OCI-LY7 (cell line): ENCODE measurements at regions not wholly inside any gene's neighbourhood (a gene's known extent, or its start where the extent isn't known, plus 50 kb on each side); places are given as distances from the start of the nearest gene placed in this dataset.

Source experiments
- BruUV-seq: library from RNA; stranded (reverse); fragments of 400-500 nt; replicated peaks from 2 replicates; lab custom pipeline; 2021; lab: Mats Ljungman, UMichigan
- CTCF ChIA-PET: fragments of 300-600 bp; sonication (Branson Sonifier 250); formaldehyde crosslinking; loops from one replicate; lab custom pipeline; 2022; ENCODE audit warnings: antibody characterized with exemption; ENCODE audit not compliant: unreplicated experiment; lab: Charles Lee
- POLR2A ChIA-PET: fragments of 300-600 bp; sonication (Branson Sonifier 250); formaldehyde crosslinking; loops from one replicate; lab custom pipeline; 2022; ENCODE audit warnings: antibody characterized with exemption; lab: Charles Lee
- DNase-seq: peaks from one replicate; pipeline ENCODE4 v3.0.0-alpha.2; 2015; ENCODE audit warnings: low spot score
- H2AFZ ChIP-seq: fragments of 200-600 bp; sonication (generic), shearing (Covaris generic); 2 replicates; pipeline ENCODE4 v1.6.1; 2014; ENCODE audit warnings: mild to moderate bottlenecking, antibody characterized with exemption, low read length, moderate library complexity
- H3K27ac ChIP-seq: fragments of 200-600 bp; sonication (generic); 2 replicates; pipeline ENCODE4 v1.5.1; 2014; ENCODE audit warnings: mixed run types, low read depth, mild to moderate bottlenecking, moderate library complexity, low read length, inconsistent platforms; ENCODE audit not compliant: poor library complexity, severe bottlenecking
- H3K36me3 ChIP-seq: fragments of 200-600 bp; sonication (generic); 2 replicates; pipeline ENCODE4 v1.6.1; 2014; ENCODE audit warnings: mild to moderate bottlenecking, antibody characterized with exemption, low read length, moderate library complexity, mixed read lengths; ENCODE audit not compliant: insufficient read depth
- H3K4me1 ChIP-seq: fragments of 200-600 bp; sonication (generic); 2 replicates; pipeline ENCODE4 v1.5.1; 2014; ENCODE audit warnings: mild to moderate bottlenecking, low read length; ENCODE audit not compliant: insufficient read depth, poor library complexity, severe bottlenecking
- H3K4me2 ChIP-seq: fragments of 200-600 bp; sonication (generic); 2 replicates; pipeline ENCODE4 v1.6.1; 2014; ENCODE audit warnings: mild to moderate bottlenecking, low read length
- H3K4me3 ChIP-seq: fragments of 200-600 bp; sonication (generic); 2 replicates; pipeline ENCODE4 v1.5.1; 2014; ENCODE audit warnings: mild to moderate bottlenecking, low read depth, low read length; ENCODE audit not compliant: poor library complexity, severe bottlenecking
- H3K79me2 ChIP-seq: fragments of 200-600 bp; sonication (generic); 2 replicates; pipeline ENCODE4 v1.6.1; 2016; ENCODE audit warnings: low read depth, mild to moderate bottlenecking, low read length, moderate library complexity, mixed read lengths; ENCODE audit not compliant: insufficient read depth
- H3K9me2 ChIP-seq: fragments of 200-600 bp; sonication (generic); 2 replicates; pipeline ENCODE4 v1.6.1; 2016; ENCODE audit warnings: mild to moderate bottlenecking, low read length, mixed read lengths; ENCODE audit not compliant: insufficient read depth
- H3K9me3 ChIP-seq: fragments of 200-600 bp; sonication (generic); 2 replicates; pipeline ENCODE4 v1.6.1; 2014; ENCODE audit warnings: mild to moderate bottlenecking, mixed run types, low read length, mixed read lengths
- H4K20me1 ChIP-seq: fragments of 200-600 bp; sonication (generic); 2 replicates; pipeline ENCODE4 v1.6.1; 2014; ENCODE audit warnings: mild to moderate bottlenecking, antibody characterized with exemption, low read length, moderate library complexity, mixed read lengths; ENCODE audit not compliant: insufficient read depth
- CTCF ChIP-seq: fragments of 200-600 bp; sonication (generic); conservative IDR thresholded peaks from 2 replicates; pipeline ENCODE4 v1.5.1; 2014; ENCODE audit warnings: mild to moderate bottlenecking, antibody characterized with exemption, low read length, moderate library complexity, mixed read lengths
- EZH2phosphoT487 ChIP-seq: fragments of 200-600 bp; sonication (generic); IDR thresholded peaks from 2 replicates; pipeline ENCODE4 v1.6.1; 2018; ENCODE audit warnings: low read depth, borderline replicate concordance, mild to moderate bottlenecking, mixed run types, antibody characterized with exemption, low read length, moderate library complexity, mixed read lengths
- intact Hi-C: fragments of 100-400 bp; cut with micrococcal nuclease; formaldehyde crosslinking; loops from one replicate; pipeline ENCODE4 v1.10.0; 2022; ENCODE audit not compliant: unreplicated experiment

DNA sequence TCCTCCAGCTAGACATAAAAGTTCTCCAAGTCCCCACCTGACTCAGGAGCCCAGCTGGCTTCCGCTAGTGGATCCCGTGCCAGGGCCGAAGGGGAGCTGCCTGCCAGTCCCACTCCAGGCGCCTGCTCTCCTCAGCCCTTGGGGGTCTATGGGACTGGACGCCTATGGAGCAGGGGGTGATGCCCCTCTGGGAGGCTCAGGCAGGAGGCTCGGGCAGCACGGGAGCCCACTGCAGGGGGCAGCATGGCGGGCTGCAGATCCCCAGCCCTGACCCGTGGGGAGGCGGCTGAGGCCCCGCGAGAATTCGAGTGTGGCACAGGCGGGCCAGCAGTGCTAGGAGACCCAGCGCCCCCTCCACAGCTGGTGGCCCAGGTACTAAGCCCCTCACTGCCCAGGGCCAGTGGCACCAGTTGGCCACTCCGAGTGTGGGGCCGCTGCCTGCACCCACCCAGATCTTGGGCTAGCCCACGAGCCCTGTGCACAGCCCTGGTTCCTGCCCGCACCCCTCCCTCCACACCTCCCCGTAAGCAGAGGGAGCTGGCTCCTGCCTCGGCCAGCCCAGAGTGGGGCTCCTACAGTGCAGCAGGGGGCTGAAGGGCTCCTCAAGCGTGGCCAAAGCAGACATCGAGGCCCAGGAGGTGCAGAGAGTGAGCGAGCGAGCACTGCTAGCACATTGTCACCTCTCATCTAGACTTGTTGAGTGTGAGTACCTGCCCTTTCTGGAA is 221.3 kb upstream of the NSMCE3 start:
- CTCF ChIA-PET: interaction anchor here (0.6 kb wide), 1 partner anchor 73 kb away, joined by 4 read pairs; no protein-coding TSS in a partner anchor
- TF ChIP-seq CTCF (no peak), EZH2phosphoT487 (no peak)
- no peak overlapping the region for H3K27ac ChIP-seq
- H3K36me3 ChIP-seq: no peaks in the 10 kb centered on the region
- intact Hi-C loops: no loop called here
- no peak for DNase-seq
- H3K9me2 ChIP-seq: no peaks in the 10 kb centered on the region
- no peaks in the 10 kb centered on the region for H4K20me1 ChIP-seq
- no peaks in the 10 kb centered on the region for H3K4me1 ChIP-seq
- no peaks in the 10 kb centered on the region for H3K9me3 ChIP-seq
- no peaks in the 10 kb centered on the region for H3K79me2 ChIP-seq
- POLR2A ChIA-PET: no interaction called here
- no TSS peak for BruUV-seq
- H2AFZ ChIP-seq: no peak overlapping the region
- no peak overlapping the region for H3K4me2 ChIP-seq
- H3K4me3 ChIP-seq: no peak overlapping the region

GRCh38 chr15:29480949-29481348 is 211.3 kb upstream of the NSMCE3 start:
- no peak for TF ChIP-seq CTCF
- TF ChIP-seq EZH2phosphoT487: no peak
- no peak for DNase-seq
- H3K4me1 ChIP-seq: no peaks in the 10 kb centered on the region
- POLR2A ChIA-PET: interaction anchor here (0.6 kb wide), 1 partner anchor 42 kb away, joined by 6 read pairs; no protein-coding TSS in a partner anchor
- no peaks in the 10 kb centered on the region for H3K9me2 ChIP-seq
- no peaks in the 10 kb centered on the region for H4K20me1 ChIP-seq
- no peaks in the 10 kb centered on the region for H3K79me2 ChIP-seq
- no TSS peak for BruUV-seq
- H3K4me3 ChIP-seq: no peak overlapping the region
- H2AFZ ChIP-seq: no peak overlapping the region
- no peak overlapping the region for H3K27ac ChIP-seq
- H3K4me2 ChIP-seq: no peak overlapping the region
- intact Hi-C loops: no loop called here
- H3K9me3 ChIP-seq: no peaks in the 10 kb centered on the region
- no peaks in the 10 kb centered on the region for H3K36me3 ChIP-seq
- CTCF ChIA-PET: no interaction called here

GRCh38 chr15:29480278-29480677 is 210.7 kb upstream of the NSMCE3 start:
- no peaks in the 10 kb centered on the region for H4K20me1 ChIP-seq
- H3K36me3 ChIP-seq: no peaks in the 10 kb centered on the region
- no peak overlapping the region for H3K4me2 ChIP-seq
- CTCF ChIA-PET: no interaction called here
- H3K9me3 ChIP-seq: no peaks in the 10 kb centered on the region
- H2AFZ ChIP-seq: no peak overlapping the region
- intact Hi-C loops: no loop called here
- no peaks in the 10 kb centered on the region for H3K79me2 ChIP-seq
- H3K27ac ChIP-seq: no peak overlapping the region
- no peaks in the 10 kb centered on the region for H3K4me1 ChIP-seq
- POLR2A ChIA-PET: no interaction called here
- no TSS peak for BruUV-seq
- H3K9me2 ChIP-seq: no peaks in the 10 kb centered on the region
- no peak for TF ChIP-seq EZH2phosphoT487
- no peak for TF ChIP-seq CTCF
- H3K4me3 ChIP-seq: no peak overlapping the region
- no peak for DNase-seq
